VCaP (cell line): ENCODE measurements at regions not wholly inside any gene's neighbourhood (a gene's known extent, or its start where the extent isn't known, plus 50 kb on each side); places are given as distances from the start of the nearest gene placed in this dataset.

Experiments used
- H3K27ac ChIP-seq: fragments of 450-650 bp; 2 replicates; pipeline ENCODE4 v1.5.1; 2017
- CTCF ChIP-seq: fragments of 450-650 bp; conservative IDR thresholded peaks from 2 replicates; pipeline ENCODE4 v1.5.1; 2017; ENCODE audit warnings: mild to moderate bottlenecking, moderate library complexity

GRCh38 chr13:78030341-78030896 lies 111.8 kb upstream of the EDNRB start:
- no peak overlapping the region for H3K27ac ChIP-seq
- TF ChIP-seq CTCF: no peak

- no peak for TF ChIP-seq CTCF
- no peak overlapping the region for H3K27ac ChIP-seq
Measured at GRCh38 chr13:78029901-78030300, 111.3 kb upstream of the EDNRB start.

- no peak overlapping the region for H3K27ac ChIP-seq
- no peak for TF ChIP-seq CTCF
Measured at GRCh38 chr13:78028960-78029359, 110.3 kb upstream of the EDNRB start.

GRCh38 chr13:78024996-78025395 lies 106.4 kb upstream of the EDNRB start:
- TF ChIP-seq CTCF: no peak
- H3K27ac ChIP-seq: no peak overlapping the region

GRCh38 chr13:78022164-78022877 lies 103.7 kb upstream of the EDNRB start:
- no peak overlapping the region for H3K27ac ChIP-seq
- TF ChIP-seq CTCF: no peak

- no peak overlapping the region for H3K27ac ChIP-seq
- no peak for TF ChIP-seq CTCF
Measured at GRCh38 chr13:78020861-78021260, 102.2 kb upstream of the EDNRB start.

GRCh38 chr13:78015782-78016181 lies 97.2 kb upstream of the EDNRB start:
- H3K27ac ChIP-seq: no peak overlapping the region
- TF ChIP-seq CTCF: no peak
